ENCODE measurements at regions not wholly inside any gene's neighbourhood (a gene's known extent, or its start where the extent isn't known, plus 50 kb on each side); places are given as distances from the start of the nearest gene placed in this dataset.

DNA sequence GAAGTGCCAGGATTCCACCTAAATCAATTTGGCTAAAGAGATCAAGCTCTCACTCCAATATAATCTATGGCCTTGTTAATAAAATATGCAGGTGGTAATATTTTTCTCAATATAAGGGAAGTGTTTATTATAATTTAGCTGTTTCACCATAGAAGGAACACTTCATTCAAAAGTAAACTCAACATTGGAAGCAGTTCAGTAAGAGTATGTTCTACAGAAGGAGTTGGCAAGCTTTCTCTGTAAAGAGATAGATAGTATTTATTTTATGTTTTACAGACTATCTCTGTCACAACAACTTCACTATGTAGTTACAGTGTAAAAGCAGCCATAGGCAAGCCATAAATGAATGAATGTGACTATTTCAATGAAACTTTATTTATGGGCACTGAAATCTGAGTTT lies 313.6 kb upstream of the ANO3 start:
- Mint-ChIP-seq H3K4me1 (peaks cover 5% of the 10 kb centered on the region; the same call in 2 of the 3 replicates), H3K4me3 (no peak overlapping the region), H3K27ac (no peak overlapping the region), H3K36me3 (ENCODE audit: low read depth) (no peaks in the 10 kb centered on the region), H3K9me3 (no peaks in the 10 kb centered on the region), H3K27me3 (ENCODE audit: insufficient read depth, low read depth, poor library complexity) (no peaks in the 10 kb centered on the region)
- DNase-seq (ENCODE audit: low spot score) = no peak
- no peaks in the 10 kb centered on the region for H3F3A ChIP-seq (replicated peaks; ENCODE audit: low read depth)
- no peak overlapping the region for H3K4me2 ChIP-seq
- no peak overlapping the region for H3K4me3 ChIP-seq
- H3K27ac ChIP-seq (ENCODE audit: low read depth) = no peak overlapping the region
- TF ChIP-seq EZH2phosphoT487 (IDR thresholded peaks at IDR 0.05; ENCODE audit: unreplicated experiment) (no peak), NANOG (IDR thresholded peaks at IDR 0.05; ENCODE audit: borderline replicate concordance) (no peak), STAT1 (IDR thresholded peaks at IDR 0.05; ENCODE audit: unreplicated experiment) (no peak), POLR2AphosphoS5 (IDR thresholded peaks at IDR 0.05; ENCODE audit: low read depth) (no peak), EZH2 (IDR thresholded peaks at IDR 0.05; ENCODE audit: low read depth, unreplicated experiment) (no peak), ZNF114 (CRISPR knock-in tag; IDR thresholded peaks at IDR 0.05) (no peak), CREB1 (CRISPR knock-in tag; IDR thresholded peaks at IDR 0.05; ENCODE audit: low read depth) (no peak), ZNF331 (CRISPR knock-in tag; IDR thresholded peaks at IDR 0.05; ENCODE audit: low read depth) (no peak), JUNB (IDR thresholded peaks at IDR 0.05; ENCODE audit: unreplicated experiment) (no peak)
- TF ChIP-seq, protein P1, sequence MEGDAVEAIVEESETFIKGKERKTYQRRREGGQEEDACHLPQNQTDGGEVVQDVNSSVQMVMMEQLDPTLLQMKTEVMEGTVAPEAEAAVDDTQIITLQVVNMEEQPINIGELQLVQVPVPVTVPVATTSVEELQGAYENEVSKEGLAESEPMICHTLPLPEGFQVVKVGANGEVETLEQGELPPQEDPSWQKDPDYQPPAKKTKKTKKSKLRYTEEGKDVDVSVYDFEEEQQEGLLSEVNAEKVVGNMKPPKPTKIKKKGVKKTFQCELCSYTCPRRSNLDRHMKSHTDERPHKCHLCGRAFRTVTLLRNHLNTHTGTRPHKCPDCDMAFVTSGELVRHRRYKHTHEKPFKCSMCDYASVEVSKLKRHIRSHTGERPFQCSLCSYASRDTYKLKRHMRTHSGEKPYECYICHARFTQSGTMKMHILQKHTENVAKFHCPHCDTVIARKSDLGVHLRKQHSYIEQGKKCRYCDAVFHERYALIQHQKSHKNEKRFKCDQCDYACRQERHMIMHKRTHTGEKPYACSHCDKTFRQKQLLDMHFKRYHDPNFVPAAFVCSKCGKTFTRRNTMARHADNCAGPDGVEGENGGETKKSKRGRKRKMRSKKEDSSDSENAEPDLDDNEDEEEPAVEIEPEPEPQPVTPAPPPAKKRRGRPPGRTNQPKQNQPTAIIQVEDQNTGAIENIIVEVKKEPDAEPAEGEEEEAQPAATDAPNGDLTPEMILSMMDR (conservative IDR thresholded peaks at IDR 0.05; ENCODE audit: low read depth in 2 of 2) = no peak
- TF ChIP-seq, protein P2, sequence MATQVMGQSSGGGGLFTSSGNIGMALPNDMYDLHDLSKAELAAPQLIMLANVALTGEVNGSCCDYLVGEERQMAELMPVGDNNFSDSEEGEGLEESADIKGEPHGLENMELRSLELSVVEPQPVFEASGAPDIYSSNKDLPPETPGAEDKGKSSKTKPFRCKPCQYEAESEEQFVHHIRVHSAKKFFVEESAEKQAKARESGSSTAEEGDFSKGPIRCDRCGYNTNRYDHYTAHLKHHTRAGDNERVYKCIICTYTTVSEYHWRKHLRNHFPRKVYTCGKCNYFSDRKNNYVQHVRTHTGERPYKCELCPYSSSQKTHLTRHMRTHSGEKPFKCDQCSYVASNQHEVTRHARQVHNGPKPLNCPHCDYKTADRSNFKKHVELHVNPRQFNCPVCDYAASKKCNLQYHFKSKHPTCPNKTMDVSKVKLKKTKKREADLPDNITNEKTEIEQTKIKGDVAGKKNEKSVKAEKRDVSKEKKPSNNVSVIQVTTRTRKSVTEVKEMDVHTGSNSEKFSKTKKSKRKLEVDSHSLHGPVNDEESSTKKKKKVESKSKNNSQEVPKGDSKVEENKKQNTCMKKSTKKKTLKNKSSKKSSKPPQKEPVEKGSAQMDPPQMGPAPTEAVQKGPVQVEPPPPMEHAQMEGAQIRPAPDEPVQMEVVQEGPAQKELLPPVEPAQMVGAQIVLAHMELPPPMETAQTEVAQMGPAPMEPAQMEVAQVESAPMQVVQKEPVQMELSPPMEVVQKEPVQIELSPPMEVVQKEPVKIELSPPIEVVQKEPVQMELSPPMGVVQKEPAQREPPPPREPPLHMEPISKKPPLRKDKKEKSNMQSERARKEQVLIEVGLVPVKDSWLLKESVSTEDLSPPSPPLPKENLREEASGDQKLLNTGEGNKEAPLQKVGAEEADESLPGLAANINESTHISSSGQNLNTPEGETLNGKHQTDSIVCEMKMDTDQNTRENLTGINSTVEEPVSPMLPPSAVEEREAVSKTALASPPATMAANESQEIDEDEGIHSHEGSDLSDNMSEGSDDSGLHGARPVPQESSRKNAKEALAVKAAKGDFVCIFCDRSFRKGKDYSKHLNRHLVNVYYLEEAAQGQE (IDR thresholded peaks at IDR 0.05; ENCODE audit: unreplicated experiment) = no peak
- TF ChIP-seq, protein P3, sequence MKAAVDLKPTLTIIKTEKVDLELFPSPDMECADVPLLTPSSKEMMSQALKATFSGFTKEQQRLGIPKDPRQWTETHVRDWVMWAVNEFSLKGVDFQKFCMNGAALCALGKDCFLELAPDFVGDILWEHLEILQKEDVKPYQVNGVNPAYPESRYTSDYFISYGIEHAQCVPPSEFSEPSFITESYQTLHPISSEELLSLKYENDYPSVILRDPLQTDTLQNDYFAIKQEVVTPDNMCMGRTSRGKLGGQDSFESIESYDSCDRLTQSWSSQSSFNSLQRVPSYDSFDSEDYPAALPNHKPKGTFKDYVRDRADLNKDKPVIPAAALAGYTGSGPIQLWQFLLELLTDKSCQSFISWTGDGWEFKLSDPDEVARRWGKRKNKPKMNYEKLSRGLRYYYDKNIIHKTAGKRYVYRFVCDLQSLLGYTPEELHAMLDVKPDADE (IDR thresholded peaks at IDR 0.05) = no peak
- TF ChIP-seq, protein P4, sequence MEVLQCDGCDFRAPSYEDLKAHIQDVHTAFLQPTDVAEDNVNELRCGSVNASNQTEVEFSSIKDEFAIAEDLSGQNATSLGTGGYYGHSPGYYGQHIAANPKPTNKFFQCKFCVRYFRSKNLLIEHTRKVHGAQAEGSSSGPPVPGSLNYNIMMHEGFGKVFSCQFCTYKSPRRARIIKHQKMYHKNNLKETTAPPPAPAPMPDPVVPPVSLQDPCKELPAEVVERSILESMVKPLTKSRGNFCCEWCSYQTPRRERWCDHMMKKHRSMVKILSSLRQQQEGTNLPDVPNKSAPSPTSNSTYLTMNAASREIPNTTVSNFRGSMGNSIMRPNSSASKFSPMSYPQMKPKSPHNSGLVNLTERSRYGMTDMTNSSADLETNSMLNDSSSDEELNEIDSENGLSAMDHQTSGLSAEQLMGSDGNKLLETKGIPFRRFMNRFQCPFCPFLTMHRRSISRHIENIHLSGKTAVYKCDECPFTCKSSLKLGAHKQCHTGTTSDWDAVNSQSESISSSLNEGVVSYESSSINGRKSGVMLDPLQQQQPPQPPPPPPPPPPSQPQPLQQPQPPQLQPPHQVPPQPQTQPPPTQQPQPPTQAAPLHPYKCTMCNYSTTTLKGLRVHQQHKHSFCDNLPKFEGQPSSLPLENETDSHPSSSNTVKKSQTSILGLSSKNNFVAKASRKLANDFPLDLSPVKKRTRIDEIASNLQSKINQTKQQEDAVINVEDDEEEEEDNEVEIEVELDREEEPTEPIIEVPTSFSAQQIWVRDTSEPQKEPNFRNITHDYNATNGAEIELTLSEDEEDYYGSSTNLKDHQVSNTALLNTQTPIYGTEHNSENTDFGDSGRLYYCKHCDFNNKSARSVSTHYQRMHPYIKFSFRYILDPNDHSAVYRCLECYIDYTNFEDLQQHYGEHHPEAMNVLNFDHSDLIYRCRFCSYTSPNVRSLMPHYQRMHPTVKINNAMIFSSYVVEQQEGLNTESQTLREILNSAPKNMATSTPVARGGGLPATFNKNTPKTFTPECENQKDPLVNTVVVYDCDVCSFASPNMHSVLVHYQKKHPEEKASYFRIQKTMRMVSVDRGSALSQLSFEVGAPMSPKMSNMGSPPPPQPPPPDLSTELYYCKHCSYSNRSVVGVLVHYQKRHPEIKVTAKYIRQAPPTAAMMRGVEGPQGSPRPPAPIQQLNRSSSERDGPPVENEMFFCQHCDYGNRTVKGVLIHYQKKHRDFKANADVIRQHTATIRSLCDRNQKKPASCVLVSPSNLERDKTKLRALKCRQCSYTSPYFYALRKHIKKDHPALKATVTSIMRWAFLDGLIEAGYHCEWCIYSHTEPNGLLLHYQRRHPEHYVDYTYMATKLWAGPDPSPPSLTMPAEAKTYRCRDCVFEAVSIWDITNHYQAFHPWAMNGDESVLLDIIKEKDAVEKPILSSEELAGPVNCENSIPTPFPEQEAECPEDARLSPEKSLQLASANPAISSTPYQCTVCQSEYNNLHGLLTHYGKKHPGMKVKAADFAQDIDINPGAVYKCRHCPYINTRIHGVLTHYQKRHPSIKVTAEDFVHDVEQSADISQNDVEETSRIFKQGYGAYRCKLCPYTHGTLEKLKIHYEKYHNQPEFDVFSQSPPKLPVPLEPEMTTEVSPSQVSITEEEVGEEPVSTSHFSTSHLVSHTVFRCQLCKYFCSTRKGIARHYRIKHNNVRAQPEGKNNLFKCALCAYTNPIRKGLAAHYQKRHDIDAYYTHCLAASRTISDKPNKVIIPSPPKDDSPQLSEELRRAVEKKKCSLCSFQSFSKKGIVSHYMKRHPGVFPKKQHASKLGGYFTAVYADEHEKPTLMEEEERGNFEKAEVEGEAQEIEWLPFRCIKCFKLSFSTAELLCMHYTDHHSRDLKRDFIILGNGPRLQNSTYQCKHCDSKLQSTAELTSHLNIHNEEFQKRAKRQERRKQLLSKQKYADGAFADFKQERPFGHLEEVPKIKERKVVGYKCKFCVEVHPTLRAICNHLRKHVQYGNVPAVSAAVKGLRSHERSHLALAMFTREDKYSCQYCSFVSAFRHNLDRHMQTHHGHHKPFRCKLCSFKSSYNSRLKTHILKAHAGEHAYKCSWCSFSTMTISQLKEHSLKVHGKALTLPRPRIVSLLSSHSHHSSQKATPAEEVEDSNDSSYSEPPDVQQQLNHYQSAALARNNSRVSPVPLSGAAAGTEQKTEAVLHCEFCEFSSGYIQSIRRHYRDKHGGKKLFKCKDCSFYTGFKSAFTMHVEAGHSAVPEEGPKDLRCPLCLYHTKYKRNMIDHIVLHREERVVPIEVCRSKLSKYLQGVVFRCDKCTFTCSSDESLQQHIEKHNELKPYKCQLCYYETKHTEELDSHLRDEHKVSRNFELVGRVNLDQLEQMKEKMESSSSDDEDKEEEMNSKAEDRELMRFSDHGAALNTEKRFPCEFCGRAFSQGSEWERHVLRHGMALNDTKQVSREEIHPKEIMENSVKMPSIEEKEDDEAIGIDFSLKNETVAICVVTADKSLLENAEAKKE (CRISPR knock-in tag; IDR thresholded peaks at IDR 0.05) = no peak
- H3K9me2 ChIP-seq (ENCODE audit: insufficient read depth) = no peaks in the 10 kb centered on the region
- H3K36me3 ChIP-seq (ENCODE audit: insufficient read depth) = no peaks in the 10 kb centered on the region
- H4K20me1 ChIP-seq (replicated peaks; ENCODE audit: insufficient read depth) = no peaks in the 10 kb centered on the region
- no peaks in the 10 kb centered on the region for H3K79me2 ChIP-seq (replicated peaks; ENCODE audit: insufficient read depth)
- H3K27me3 ChIP-seq (ENCODE audit: insufficient read depth) = no peaks in the 10 kb centered on the region
- no peak overlapping the region for H2AFZ ChIP-seq
- H3K4me1 ChIP-seq (ENCODE audit: insufficient read depth) = no peaks in the 10 kb centered on the region; the same call in 1 of the 2 replicates
- no peak for ATAC-seq

Measured in GM23338 (cell line).